RPMI8226 (cell line): ENCODE measurements at regions not wholly inside any gene's neighbourhood (a gene's known extent, or its start where the extent isn't known, plus 50 kb on each side); places are given as distances from the start of the nearest gene placed in this dataset.
"Not testable (repeated sequence)": the region's sequence is repeated elsewhere in the genome, so short reads cannot be mapped to it uniquely, and the experiment has no call there.

ENCODE experiments used
- DNase-seq: peaks from one replicate; pipeline ENCODE4 v3.0.0-alpha.2; 2015

DNA sequence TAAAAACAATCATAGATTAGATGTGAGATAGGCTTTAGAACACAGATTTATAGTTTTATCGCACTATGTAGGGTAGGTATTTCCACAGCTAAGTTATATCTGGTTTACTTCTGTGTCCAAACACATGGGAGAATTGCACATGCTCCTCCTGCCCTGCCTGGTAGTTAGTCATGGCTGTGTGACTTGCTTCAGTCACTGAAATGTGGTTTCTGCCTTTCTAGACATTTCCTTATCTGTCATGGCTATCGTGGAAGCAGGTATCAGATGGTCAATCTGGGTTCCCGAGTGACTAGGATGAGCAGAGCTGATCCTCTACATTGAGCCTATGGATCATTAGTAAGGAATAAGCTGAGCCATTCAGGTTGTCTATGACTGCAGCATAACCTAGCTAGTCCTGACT, 117.8 kb upstream of the GMDS start:
- DNase-seq = no peak

DNA sequence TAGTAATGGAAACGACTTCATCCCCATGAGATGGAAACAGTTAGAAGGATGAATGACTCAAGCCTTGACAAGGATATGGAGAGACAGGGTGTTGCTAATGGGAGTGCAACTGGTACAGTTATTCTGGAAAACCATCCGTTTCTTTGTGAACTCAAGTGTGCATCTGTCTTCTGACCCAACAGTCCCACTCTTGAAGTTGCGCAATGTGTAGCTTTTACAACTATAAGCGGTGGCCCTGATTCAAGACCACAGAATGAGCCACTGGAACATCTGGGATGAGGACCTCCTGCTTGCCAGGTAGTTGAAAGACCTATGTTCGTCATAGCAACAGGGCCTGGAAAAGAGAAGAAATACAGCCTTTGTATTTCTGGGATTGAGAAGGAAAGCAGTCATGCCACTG, 115.8 kb upstream of the GMDS start:
- no peak for DNase-seq

DNA sequence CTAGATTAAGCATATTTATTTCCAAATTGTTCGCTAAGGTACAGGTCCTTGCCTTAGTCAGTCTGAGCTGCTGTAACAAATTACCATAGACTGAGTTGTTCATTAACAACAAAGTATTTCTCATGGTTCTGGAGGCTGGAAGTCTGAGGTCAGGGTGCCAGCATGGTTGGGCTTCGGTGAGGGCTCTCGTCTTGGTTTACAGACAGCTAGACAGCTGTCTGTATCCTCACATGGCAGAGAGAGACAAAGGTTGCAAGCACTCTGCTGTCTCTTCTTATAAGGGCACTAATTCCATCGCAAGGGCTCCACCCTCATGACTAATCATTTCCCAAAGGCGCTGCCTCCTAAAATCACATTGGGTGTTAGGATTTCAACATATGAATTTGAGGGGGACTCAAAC, 115.3 kb upstream of the GMDS start:
- no peak for DNase-seq

DNA sequence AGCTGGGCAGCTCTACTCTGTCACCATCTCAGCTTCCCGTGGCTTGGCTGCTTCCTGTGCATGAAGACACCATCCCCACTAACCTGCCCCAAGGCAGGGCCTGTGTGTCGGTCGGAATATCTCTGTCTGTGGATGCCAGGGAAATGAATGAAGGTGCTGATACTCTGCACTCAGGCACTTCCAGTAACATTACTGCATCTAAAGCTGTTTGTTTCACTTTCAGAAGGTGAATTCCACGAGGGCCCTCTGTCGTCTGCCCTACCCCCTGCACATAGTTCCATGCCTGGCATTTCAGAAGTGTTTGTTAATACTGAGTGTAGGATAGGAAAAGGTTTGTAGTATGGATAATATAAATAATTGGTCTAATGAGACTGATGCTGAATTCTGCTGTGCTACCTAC, 114.7 kb upstream of the GMDS start:
- no peak for DNase-seq

DNA sequence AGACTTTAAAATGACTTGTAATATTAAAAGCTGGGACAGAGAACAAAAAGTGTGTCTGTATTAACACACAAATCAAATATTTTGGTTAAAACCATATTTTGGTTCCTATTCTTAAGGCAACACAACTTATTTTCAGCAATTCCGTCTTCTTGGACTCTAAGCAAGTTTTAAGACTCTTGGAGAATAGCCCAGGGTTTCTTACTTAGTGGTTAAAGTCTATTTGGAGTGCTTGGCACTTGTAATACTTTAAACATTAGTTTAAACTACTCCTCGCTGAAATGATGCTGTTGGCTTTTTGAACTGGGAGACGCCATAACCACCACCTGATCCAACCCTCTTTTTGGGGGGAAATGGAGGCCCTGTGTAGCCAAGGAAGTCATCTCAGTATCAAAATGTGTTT, 109.7 kb upstream of the GMDS start:
- DNase-seq = no peak

DNA sequence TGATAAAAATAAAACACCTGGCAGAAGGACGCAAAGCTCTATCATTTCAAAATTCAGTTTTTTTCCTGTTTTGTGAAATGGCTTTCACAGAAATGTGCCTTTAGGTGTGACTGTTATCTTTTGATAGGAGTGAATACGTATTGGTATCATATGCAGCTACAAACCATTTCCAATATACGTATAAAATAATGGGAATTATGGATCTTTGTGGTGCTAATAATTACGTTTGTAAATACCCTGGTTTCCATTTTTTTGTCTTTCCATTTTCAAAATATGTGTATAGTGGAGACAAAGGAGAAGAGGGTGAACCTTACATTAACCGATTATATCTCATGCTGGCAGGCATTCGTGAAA, 108.7 kb upstream of the GMDS start:
- no peak for DNase-seq

DNA sequence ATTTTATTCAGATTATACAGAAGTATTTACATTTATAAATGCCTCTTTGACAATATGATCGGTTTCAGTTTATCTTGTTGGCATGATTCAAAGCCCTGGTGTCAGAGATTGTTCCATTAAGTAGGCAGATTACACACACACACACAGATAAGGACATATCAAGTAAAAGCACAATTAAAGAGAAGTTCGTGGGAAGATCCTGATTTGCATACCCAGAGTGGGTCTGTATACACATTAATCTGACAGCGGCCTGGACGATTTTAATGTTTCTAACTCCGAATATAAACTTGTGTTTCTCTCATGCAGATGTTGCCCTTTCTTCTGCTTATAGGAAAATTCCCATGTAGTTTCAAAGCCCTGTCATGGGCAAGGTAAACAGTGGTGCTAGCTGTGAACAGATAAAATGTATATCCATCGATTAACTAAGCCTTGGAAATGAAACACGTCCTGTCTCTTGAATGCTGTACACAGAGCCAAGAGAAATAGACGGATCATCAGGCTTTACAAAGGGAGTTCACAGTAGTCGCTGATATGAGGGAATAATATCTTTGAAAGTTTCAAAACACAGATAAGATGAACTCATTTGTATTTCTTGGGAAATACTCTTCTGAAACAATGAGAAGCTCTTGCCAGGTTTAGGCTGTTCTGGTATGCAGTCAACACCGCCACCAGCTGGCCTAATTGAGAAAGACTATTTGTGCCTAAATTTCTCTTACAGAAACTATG, 108.2 kb upstream of the GMDS start:
- peak; percentile 82 for DNase-seq

DNA sequence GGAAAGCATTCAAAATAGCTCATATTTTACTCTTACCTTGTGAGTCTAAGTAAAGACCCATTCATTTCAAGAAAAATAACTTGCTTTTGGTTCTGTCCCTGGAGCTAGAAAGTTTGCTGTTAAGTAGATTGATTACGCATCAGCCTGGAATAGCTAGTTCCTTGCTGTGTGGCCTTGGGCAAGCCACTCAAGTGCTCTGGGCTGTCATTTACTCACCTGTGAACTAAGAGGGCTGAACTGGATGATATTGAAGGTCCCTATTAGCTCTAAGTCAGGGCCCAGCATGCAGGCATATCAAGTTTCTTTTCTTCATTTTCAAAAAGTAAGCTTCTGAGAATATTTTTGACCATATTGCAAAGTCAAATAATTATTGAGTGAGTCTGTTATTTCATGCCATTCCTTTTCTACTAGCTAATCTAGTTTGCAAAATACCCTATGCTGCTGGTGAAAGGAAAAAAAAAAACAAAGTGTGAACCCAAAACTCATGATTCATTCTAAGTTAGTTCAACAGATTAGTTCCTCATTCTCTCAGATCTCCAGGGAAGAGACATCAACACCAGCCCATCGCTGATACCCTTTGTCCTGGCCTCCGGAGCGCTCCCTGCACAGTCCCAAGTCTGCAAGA, 106.5 kb upstream of the GMDS start:
- DNase-seq = no peak

DNA sequence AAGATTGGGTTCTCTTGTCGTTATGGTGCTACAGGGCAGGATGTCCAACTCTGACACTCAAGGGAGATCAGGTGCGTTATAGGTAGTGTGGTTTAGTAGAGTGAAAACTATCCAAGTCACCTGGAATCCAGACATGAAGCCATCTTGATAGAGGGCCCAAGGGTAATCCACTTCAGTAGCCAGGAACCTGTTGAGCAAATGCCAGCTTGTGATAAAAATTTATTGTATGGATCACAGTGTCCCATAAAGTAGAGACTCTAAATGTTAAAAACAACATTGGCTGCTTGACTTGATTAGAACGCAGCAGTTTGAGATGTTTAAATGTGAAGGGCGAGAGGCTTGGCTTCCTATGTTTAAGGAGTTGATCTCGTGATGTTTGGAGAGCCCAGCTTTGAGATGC, 105.7 kb upstream of the GMDS start:
- DNase-seq = no peak

DNA sequence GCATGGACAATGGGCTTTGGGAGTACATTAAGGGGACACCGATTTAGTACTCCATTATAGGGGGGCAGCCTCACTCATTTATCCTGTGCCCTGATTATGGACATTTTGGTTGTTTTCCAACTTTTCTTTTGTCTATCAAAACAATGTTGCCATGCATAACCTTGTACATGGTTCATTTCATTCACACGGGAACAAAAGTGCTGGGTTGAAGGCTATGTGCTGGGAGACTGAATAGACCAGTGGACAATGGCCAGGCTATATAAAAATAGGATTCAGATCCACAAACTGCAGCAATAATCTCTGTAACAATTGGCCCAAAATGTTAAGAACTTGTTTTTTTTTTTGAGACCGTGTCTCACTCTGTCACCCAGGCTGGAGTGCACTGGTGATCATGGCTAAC, 100.7 kb upstream of the GMDS start:
- no peak for DNase-seq

DNA sequence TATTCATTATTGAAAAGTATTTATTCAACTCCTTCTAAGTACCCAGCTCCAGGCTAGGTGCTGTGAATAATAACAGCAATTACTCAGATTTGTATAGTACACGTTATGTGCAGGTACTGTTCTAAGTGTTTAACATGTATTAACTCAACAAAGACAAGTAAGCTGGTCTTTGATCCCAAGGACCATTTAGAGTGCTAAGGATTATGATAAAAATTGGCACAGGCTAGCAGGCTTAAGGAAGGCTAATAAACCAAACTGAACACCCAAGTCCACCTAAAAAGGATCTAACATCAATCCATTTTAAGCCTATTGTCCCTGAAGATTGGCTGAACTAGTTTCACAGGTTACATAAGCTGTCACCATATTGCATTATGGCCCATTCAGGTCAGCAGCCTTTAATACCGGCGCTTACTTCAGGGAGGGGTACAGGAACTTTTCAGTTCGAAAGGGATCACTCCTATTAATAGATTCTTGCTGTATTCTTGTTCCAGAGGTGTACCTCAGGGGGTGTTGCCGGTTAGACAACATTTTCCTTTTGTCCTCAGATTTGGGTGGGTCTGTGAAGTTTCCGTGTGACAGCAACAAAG, 99.0 kb upstream of the GMDS start:
- DNase-seq = no peak

DNA sequence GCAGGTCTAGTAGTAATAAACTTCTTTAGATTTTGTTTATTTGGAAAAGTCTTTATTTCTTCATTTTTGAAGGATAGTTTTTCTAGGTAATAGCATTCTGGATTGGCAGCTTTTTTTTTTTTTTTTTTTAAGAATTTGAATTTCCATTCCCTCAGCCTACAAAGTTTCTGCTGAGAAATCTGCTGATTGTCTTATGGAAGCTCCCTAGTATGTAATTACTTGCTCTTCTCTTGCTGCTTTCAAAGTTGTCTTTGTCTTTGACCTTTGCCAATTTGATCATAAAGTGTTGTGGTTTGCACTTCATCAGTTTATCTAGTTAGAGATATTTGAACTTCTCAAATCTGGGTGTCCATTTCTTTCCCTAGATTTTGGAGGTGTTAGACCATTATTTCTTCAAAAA, 82.2 kb upstream of the GMDS start:
- DNase-seq = no peak

DNA sequence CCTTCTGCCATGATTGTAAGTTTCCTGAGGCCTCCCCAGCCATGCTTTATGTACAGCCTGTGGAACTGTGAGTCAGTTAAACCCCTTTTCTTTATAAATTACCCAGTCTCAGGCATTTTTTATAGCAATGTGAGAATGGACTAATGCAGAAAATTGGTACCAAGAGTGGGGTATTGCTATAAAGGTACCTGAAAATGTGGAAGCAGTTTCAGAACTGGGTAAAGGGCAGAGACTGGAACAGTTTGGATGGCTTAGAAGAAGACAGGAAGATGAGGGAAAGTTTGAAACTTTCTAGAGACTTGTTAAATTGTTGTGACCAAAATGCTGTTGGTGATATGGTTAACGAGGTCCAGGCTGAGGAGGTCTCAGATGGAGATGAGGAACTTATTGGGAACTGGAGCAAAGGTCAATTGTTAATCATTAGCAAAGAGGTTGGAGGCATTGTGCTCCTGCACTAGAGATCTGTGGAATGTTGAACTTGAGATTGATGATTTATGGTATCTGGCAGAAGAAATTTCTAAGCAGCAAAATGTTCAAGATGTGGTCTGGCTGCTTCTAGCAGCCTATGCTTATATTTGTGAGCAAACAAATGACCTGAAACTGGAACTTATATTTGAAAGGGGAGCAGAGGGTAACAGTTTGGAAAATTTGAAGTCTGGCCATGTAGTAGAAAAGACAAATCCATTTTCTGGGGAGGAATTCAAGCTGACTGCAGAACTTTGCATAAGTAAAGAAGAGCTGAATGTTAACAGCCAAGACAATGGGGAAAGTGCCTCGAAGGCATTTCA, 79.0 kb upstream of the GMDS start:
- DNase-seq = no peak

DNA sequence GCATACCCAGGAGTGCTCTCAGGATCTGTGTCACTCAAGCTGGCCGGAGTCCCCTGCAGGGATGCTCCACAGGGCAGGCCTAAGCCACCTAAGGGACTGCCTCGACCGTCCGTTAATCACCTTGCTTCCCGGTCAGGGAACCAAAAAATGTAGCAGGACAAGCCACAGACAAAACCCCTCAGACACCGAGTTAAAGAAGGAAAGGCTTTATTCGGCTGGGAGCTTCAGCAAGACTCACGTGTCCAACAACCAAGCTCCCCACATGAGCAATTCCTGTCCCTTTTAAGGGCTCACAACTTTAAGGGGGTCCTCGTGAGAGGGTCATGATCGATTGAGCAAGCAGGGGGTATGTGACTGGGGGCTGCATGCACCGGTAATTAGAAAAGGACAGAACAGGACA, 72.1 kb upstream of the GMDS start:
- DNase-seq = not testable (repeated sequence)

DNA sequence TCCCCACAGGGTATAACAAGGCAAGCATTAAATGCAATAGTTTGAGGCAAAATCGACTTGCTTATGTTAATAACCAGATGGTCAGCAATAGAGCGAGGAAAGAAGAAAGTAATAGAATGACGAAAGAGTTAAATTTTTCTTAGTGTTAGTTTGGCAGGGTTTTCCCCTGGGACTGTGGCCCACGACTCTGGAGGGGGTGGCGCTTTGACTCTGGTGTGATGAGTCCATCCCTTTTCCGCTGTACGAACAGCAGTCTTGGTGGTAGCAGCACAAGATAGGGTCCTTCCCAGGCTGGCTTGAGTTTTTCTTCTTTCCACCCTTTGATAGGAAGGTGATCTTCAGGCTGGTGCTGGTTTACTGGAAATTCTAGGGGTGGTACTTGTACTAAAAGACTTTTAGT, 69.2 kb upstream of the GMDS start:
- no peak for DNase-seq

DNA sequence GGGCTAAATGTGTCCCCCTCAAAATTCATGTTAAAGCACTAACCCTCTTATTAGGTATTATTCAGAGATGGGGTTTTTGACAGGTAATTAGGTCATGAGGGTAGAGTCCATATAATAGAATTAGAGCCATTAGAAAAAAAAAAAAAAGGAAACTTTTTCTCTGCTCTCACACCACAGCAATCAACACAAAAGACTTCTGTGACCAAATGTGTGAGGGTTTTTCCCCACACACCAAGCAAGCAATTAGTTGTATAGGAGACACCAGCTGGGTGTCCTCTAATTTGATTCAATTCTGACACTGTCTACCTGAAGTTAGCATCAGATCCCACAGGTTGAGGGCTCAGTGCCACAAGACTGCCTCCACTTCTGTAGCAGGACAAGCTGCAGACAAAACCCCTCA, 64.6 kb upstream of the GMDS start:
- DNase-seq = no peak

DNA sequence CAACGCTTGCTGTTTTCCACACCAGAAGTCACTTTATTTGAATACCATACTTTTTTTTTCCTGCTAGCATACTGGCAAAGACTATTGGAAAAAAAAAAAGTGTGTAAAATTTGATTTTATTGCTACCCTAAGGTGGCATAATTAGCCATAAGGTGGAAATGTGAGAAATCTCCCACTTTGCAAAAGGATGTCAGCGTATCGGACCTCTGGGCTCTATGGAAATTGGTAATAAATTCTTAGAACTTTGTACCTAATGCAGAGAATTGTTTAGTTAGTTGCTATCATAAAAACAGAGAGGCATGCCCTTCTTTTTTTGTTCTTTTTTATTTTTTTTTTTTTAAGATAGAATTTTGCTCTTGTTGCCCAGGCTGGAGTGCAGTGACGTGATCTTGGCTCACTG, 63.7 kb upstream of the GMDS start:
- no peak for DNase-seq

DNA sequence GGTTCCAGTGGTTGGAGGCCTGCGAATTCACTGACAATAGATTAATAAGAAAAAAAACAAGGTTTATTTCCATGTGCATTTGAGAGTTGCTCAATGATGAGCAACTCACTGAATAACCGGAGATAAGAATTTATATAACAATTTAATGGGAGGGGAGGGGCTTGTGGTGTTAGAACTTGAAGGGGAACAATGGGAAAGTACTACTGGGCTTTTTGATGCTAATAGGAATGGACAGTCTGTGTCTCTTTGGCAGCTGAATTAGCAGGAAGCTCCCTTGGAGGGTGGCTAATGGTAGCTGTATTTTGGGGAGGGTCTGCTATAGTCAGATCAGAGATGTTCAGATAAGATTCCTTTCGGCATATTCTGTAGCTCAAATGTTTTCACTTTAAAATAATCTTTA, 62.4 kb upstream of the GMDS start:
- no peak for DNase-seq

DNA sequence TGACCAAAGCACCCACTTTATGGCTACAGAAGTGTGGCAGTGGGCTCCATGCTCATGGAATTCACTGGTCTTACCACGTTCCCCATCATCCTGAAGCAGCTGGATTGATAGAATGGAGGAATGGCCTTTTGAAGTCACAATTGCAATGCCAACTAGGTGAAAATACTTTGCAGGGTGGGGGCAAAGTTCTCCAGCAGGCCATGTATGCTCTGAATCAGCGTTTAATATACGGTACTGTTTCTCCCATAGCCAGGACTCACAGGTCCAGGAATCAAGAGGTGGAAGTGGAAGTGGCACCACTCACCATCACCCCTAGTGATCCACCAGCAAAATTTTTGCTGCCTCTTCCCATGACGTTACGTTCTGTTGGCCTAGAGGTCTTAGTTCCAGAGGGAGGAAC, 60.5 kb upstream of the GMDS start:
- no peak for DNase-seq

DNA sequence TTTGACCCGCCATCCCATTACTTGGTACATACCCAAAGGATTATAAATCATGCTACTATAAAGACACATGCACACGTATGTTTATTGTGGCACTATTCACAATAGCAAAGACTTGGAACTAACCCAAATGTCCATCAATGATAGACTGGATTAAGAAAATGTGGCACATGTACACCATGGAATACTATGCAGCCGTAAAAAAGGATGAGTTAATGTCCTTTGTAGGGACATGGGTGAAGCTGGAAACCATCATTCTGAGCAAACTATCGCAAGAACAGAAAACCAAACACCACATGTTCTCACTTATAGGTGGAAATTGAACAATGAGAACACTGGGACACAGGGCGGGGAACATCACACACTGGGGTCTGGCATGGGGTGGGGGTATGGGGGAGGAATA, 57.1 kb upstream of the GMDS start:
- DNase-seq = not testable (repeated sequence)

DNA sequence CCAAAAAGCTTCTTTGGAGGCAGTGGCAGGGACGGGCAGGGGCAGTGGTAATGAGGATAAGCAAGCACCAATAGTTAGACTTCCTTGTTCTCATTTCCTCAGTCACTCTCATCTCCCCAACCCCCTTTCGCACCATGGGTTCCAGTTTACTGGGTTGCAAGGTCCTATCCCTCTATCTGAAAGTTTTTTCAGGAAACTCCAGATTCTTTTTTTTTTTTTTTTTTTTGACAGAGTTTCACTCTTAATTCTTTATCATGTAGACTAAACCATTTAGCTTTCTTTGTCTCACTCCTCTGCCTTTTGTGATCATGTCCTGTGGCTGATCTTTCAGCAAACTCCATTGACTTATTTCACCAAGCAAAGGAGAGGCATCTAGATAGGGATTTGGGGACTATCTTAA, 51.4 kb upstream of the GMDS start:
- no peak for DNase-seq
